Fibroblast of mammary gland (primary cell): ENCODE measurements at regions not wholly inside any gene's neighbourhood (a gene's known extent, or its start where the extent isn't known, plus 50 kb on each side); places are given as distances from the start of the nearest gene placed in this dataset.
A peak's percentile ranks its signal among the peaks of the same experiment; 100 is the strongest.

Experiments used
- DNase-seq: peaks from one replicate; pipeline ENCODE4 v3.0.0-alpha.2; 2010; ENCODE audit warnings: low read depth
- H3K4me3 ChIP-seq: 2 replicates; pipeline ENCODE4 v1.5.1; 2011; ENCODE audit warnings: low read depth, mild to moderate bottlenecking, low read length, moderate library complexity; ENCODE audit not compliant: control insufficient read depth
- TF ChIP-seq, protein P1 (sequence below): conservative IDR thresholded peaks from 2 replicates; pipeline ENCODE4 v1.5.1; 2011; ENCODE audit warnings: low read depth, low read length, inconsistent platforms; ENCODE audit not compliant: control insufficient read depth, insufficient read depth

DNA sequence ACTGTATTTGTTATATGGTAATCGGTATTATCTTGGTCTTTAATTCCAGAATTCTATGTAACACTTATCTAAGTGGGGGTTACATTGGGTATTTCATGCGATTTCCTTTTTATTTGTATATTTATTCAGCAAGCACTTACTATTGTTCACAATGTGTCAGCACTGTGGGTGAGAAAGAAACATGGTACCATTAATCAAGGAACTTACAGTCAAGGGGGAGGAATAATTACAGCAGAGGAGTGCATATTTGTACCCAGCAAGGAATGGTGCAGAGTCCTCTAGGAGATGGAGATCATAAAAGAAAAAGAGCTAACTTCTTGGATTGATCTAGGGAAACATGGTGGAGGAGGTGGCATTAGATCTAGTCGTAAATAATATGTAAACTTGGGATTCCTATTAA lies 117.0 kb upstream of the KCNJ16 start:
- TF ChIP-seq, protein P1, sequence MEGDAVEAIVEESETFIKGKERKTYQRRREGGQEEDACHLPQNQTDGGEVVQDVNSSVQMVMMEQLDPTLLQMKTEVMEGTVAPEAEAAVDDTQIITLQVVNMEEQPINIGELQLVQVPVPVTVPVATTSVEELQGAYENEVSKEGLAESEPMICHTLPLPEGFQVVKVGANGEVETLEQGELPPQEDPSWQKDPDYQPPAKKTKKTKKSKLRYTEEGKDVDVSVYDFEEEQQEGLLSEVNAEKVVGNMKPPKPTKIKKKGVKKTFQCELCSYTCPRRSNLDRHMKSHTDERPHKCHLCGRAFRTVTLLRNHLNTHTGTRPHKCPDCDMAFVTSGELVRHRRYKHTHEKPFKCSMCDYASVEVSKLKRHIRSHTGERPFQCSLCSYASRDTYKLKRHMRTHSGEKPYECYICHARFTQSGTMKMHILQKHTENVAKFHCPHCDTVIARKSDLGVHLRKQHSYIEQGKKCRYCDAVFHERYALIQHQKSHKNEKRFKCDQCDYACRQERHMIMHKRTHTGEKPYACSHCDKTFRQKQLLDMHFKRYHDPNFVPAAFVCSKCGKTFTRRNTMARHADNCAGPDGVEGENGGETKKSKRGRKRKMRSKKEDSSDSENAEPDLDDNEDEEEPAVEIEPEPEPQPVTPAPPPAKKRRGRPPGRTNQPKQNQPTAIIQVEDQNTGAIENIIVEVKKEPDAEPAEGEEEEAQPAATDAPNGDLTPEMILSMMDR = no peak
- no peak overlapping the region for H3K4me3 ChIP-seq
- DNase-seq = no peak

DNA sequence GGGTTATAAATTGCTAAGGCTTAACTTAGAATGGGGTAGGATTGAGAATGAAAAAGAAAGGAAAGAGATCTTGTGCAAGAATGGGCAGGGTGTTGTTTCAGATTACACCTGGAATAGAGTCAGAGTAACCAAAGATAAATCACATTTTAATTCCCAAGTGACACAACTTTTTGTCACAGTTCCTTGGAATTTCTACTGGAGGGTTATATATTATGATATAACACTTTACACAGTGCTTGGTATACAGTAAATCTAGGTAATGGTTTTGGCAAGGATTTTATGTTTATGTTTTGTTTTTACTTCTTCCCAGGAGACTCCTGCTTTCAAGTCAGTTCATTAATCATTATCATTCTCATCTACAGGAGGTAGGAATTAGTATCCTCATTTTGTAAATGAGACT lies 115.7 kb upstream of the KCNJ16 start:
- TF ChIP-seq, protein P1 = no peak
- no peak for DNase-seq
- H3K4me3 ChIP-seq = no peak overlapping the region

DNA sequence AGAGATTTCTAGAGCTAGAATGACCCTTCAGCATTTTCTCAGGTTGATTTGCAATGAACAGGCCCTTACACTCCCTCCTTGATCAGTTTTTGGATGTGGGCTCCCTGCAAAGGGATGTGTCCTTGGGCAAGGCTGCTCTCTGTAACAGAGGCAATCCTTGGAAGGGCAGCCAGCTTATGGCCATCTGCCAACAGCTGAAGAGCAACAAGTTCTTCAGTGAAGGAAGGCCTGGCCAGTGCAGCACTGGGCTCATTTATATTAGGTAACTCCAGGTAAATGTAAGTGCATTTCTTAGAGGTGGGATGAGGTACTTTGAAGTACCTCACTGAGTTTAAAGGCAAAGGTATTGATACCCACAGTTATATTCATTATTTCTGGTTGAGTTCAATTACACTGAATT lies 114.3 kb upstream of the KCNJ16 start:
- no peak overlapping the region for H3K4me3 ChIP-seq
- no peak for DNase-seq
- TF ChIP-seq, protein P1 = no peak

DNA sequence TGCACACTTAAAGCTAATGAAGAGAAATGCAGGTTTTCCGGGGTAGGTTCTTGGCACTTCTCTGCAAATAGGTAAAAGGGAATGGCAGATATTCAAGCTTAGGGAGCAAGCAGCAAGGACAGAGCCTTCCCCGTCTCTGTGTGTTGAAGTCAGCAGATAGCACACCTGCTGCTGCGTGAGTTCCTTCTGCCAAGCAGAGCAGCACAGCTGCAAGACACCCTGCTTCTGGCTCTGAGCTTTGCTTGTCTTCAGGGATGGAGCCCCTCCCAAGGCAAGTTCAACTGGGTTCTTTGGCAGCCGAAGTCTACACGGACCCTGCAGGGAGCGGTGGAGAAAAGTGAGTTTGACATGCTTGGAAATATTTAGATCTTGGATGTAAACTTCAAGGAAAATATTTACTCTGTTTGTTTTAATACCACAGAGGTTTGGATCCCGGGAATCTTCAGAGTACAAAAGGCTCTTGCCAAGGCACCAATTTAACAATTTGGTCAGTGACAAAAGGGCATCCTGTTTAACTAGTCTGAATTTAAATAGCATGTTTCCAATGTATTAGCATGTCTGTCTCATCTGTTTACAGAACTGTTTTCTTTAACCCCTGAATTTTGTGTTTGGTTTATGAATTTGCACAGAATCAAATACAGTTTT lies 113.4 kb upstream of the KCNJ16 start:
- TF ChIP-seq, protein P1 = no peak
- DNase-seq = no peak
- H3K4me3 ChIP-seq = no peak overlapping the region

DNA sequence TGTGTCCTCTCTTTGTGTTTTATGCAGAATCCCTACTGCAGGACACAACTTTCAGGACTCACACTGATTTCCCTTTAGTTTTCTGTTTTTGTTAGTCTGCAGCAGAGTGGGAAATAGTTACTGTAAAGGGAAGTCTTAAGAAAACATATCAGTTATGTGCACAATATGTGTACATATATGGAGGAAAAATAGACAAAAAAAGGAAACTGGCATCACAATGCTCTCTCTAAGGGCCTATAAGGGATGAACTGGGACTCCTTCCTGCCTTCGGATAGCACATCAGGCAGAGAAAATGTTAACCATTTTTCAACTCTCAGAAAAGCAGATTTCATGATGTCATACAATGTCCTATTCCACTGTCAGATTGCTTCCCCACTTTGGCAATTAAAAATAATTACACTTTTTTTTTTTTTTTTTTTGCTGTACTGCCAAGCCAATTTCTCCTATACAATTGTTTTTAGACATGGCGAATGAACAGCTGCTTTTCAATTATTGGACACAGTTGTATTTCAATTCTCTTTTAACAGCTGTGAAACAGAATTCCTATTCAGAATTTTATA lies 112.5 kb upstream of the KCNJ16 start:
- H3K4me3 ChIP-seq = no peak overlapping the region
- no peak for DNase-seq
- TF ChIP-seq, protein P1 = no peak

DNA sequence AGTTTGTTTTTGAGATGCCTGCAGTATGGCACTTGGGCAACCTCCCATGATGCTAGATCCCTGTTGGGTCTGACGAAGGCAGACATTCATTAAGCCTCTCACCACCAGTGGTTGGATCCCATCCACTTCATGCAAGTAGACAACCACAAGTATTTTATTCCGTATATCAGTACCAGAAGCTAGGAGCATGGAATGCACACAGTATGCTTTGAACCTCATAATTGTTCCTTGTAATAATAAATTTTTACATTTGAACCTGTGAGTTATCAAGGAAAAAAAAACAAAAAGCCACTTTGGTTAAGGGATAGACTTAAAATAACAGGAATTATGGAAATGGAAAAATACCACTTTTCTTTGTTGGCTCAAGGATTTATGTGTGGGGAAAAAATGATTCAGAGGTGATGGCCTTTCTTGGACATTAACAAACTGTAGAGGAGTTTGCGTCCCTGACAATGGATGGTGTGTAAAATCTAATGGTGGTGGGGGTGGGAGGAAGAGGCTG lies 107.1 kb upstream of the KCNJ16 start:
- H3K4me3 ChIP-seq = no peak overlapping the region
- DNase-seq = peak; percentile 90
- TF ChIP-seq, protein P1 = no peak
